HEK293 (cell line): ENCODE measurements at regions not wholly inside any gene's neighbourhood (a gene's known extent, or its start where the extent isn't known, plus 50 kb on each side); places are given as distances from the start of the nearest gene placed in this dataset.

Source experiments
- CTCF ChIA-PET: fragments of 350-600 bp; formaldehyde crosslinking; extraction: SDS; loops from one replicate; lab custom pipeline; 2021; ENCODE audit warnings: antibody characterized with exemption; lab: Yijun Ruan, JAX
- POLR2A ChIA-PET: fragments of 300-600 bp; formaldehyde crosslinking; extraction: SDS; loops from one replicate; lab custom pipeline; 2020; ENCODE audit warnings: antibody characterized with exemption, inconsistent platforms; lab: Yijun Ruan, JAX
- H3K27ac ChIP-seq: fragments of 200-500 bp; sonication (Bioruptor generic); 2 replicates; pipeline ENCODE4 v1.5.1; 2014; ENCODE audit warnings: low read depth, low read length, control low read depth, inconsistent platforms; ENCODE audit errors: extremely low read depth
- H3K36me3 ChIP-seq, 2 experiments: fragments of 200-500 bp in 1 of 2; sonication (Bioruptor generic) in 1 of 2; 1 replicate in 1 of 2; 2 replicates in 1 of 2; pipeline ENCODE4 v1.5.1; 2014 to 2017; ENCODE audit warnings: inconsistent platforms in 2 of 2, low read length in 2 of 2; ENCODE audit not compliant: control insufficient read depth in 2 of 2, insufficient read depth in 1 of 2
- H3K4me1 ChIP-seq: fragments of 200-500 bp; sonication (Bioruptor generic); 2 replicates; pipeline ENCODE4 v1.5.1; 2014; ENCODE audit warnings: mild to moderate bottlenecking, low read length, inconsistent platforms; ENCODE audit not compliant: control insufficient read depth, insufficient read depth
- H3K4me3 ChIP-seq: 2 replicates; pipeline ENCODE4 v1.5.1; 2011; ENCODE audit warnings: low read depth, mild to moderate bottlenecking, control low read depth, low read length, moderate library complexity
- H3K9me3 ChIP-seq: fragments of 200-500 bp; sonication (Bioruptor generic); 2 replicates; pipeline ENCODE4 v1.5.1; 2014; ENCODE audit warnings: low read depth, low read length, inconsistent platforms; ENCODE audit not compliant: control insufficient read depth, insufficient read depth
- EGR2 ChIP-seq: fragments of 450-650 bp; formaldehyde crosslinking; IDR thresholded peaks from 2 replicates; pipeline ENCODE4 v1.5.1; 2016; ENCODE audit warnings: low read depth, missing biosample characterization, missing genetic modification characterization
- GLIS1 ChIP-seq: fragments of 450-650 bp; formaldehyde crosslinking; IDR thresholded peaks from 2 replicates; pipeline ENCODE4 v1.5.1; 2016; ENCODE audit warnings: missing biosample characterization, missing genetic modification characterization
- HOXA7 ChIP-seq: sonication (generic); formaldehyde crosslinking; IDR thresholded peaks from 2 replicates; pipeline ENCODE4 v1.8.1; 2022; ENCODE audit warnings: missing genetic modification reagents, borderline replicate concordance
- PRDM6 ChIP-seq: fragments of 450-650 bp; formaldehyde crosslinking; IDR thresholded peaks from 2 replicates; pipeline ENCODE4 v1.5.1; 2017; ENCODE audit warnings: missing biosample characterization, missing genetic modification characterization
- SALL2 ChIP-seq: fragments of 450-650 bp; formaldehyde crosslinking; IDR thresholded peaks from 2 replicates; pipeline ENCODE4 v1.5.0; 2017; ENCODE audit warnings: missing biosample characterization, mild to moderate bottlenecking, missing genetic modification characterization, borderline replicate concordance
- SP3 ChIP-seq: fragments of 450-650 bp; formaldehyde crosslinking; IDR thresholded peaks from 2 replicates; pipeline ENCODE4 v1.5.1; 2016; ENCODE audit warnings: missing biosample characterization, missing genetic modification characterization
- YY1 ChIP-seq: fragments of 450-650 bp; formaldehyde crosslinking; IDR thresholded peaks from 2 replicates; pipeline ENCODE4 v1.5.1; 2018; ENCODE audit warnings: missing biosample characterization, missing genetic modification characterization
- ZBTB26 ChIP-seq: fragments of 450-650 bp; formaldehyde crosslinking; optimal IDR thresholded peaks from 2 replicates; pipeline ENCODE3; 2016; ENCODE audit warnings: missing biosample characterization, mild to moderate bottlenecking, missing genetic modification characterization
- ZBTB44 ChIP-seq: fragments of 450-650 bp; IDR thresholded peaks from 2 replicates; pipeline ENCODE4 v1.5.1; 2018; ENCODE audit warnings: missing biosample characterization, mild to moderate bottlenecking, missing genetic modification characterization
- ZBTB6 ChIP-seq: fragments of 450-650 bp; formaldehyde crosslinking; IDR thresholded peaks from 2 replicates; pipeline ENCODE4 v1.5.1; 2017; ENCODE audit warnings: missing biosample characterization, missing genetic modification characterization
- ZFHX2 ChIP-seq: fragments of 450-650 bp; formaldehyde crosslinking; conservative IDR thresholded peaks from 2 replicates; pipeline ENCODE4 v1.5.1; 2016; ENCODE audit warnings: missing biosample characterization, missing genetic modification characterization
- ZFP3 ChIP-seq: fragments of 450-650 bp; formaldehyde crosslinking; IDR thresholded peaks from 2 replicates; pipeline ENCODE4 v1.5.1; 2016; ENCODE audit warnings: low read depth, missing biosample characterization, missing genetic modification characterization
- ZNF140 ChIP-seq: fragments of 450-650 bp; formaldehyde crosslinking; IDR thresholded peaks from 2 replicates; pipeline ENCODE4 v1.5.1; 2016; ENCODE audit warnings: missing biosample characterization, missing genetic modification characterization
- ZNF169 ChIP-seq: fragments of 450-650 bp; formaldehyde crosslinking; IDR thresholded peaks from 2 replicates; pipeline ENCODE4 v1.5.1; 2016; ENCODE audit warnings: missing biosample characterization, missing genetic modification characterization
- ZNF19 ChIP-seq: fragments of 450-650 bp; formaldehyde crosslinking; IDR thresholded peaks from 2 replicates; pipeline ENCODE4; 2016; ENCODE audit warnings: missing biosample characterization, missing genetic modification characterization, low read depth
- ZNF202 ChIP-seq: fragments of 450-650 bp; formaldehyde crosslinking; IDR thresholded peaks from 2 replicates; pipeline ENCODE4 v1.5.1; 2016; ENCODE audit warnings: missing biosample characterization, missing genetic modification characterization, borderline replicate concordance
- ZNF211 ChIP-seq: fragments of 450-650 bp; formaldehyde crosslinking; IDR thresholded peaks from 2 replicates; pipeline ENCODE4 v1.5.1; 2016; ENCODE audit warnings: low read depth, missing biosample characterization, missing genetic modification characterization
- ZNF214 ChIP-seq: fragments of 450-650 bp; formaldehyde crosslinking; IDR thresholded peaks from 2 replicates; pipeline ENCODE4 v1.5.1; 2017; ENCODE audit warnings: missing biosample characterization, mild to moderate bottlenecking, missing genetic modification characterization, borderline replicate concordance
- ZNF324 ChIP-seq: fragments of 450-650 bp; formaldehyde crosslinking; IDR thresholded peaks from 2 replicates; pipeline ENCODE4 v1.5.1; 2016; ENCODE audit warnings: missing biosample characterization, missing genetic modification characterization
- ZNF335 ChIP-seq: fragments of 450-650 bp; formaldehyde crosslinking; conservative IDR thresholded peaks from 2 replicates; pipeline ENCODE4 v1.5.1; 2016; ENCODE audit warnings: missing biosample characterization, missing genetic modification characterization
- ZNF404 ChIP-seq: fragments of 450-650 bp; formaldehyde crosslinking; IDR thresholded peaks from 2 replicates; pipeline ENCODE4 v1.5.1; 2017; ENCODE audit warnings: missing biosample characterization, missing genetic modification characterization
- ZNF423 ChIP-seq: fragments of 450-650 bp; formaldehyde crosslinking; IDR thresholded peaks from 2 replicates; pipeline ENCODE4 v1.5.1; 2016; ENCODE audit warnings: missing biosample characterization, missing genetic modification characterization
- ZNF501 ChIP-seq: fragments of 450-650 bp; formaldehyde crosslinking; IDR thresholded peaks from 2 replicates; pipeline ENCODE4 v1.5.1; 2016; ENCODE audit warnings: missing biosample characterization, missing genetic modification characterization
- ZNF521 ChIP-seq: fragments of 450-650 bp; formaldehyde crosslinking; IDR thresholded peaks from 2 replicates; pipeline ENCODE4 v1.5.1; 2017; ENCODE audit warnings: missing biosample characterization, mild to moderate bottlenecking, missing genetic modification characterization
- ZNF571 ChIP-seq: fragments of 450-650 bp; formaldehyde crosslinking; IDR thresholded peaks from 2 replicates; pipeline ENCODE4 v1.5.0; 2017; ENCODE audit warnings: missing biosample characterization, missing genetic modification characterization
- ZNF596 ChIP-seq: fragments of 450-650 bp; IDR thresholded peaks from 2 replicates; pipeline ENCODE4 v1.5.0; 2018; ENCODE audit warnings: missing biosample characterization, mild to moderate bottlenecking, missing genetic modification characterization, moderate library complexity
- ZNF639 ChIP-seq: fragments of 450-650 bp; formaldehyde crosslinking; IDR thresholded peaks from 2 replicates; pipeline ENCODE4 v1.5.1; 2016; ENCODE audit warnings: missing biosample characterization, missing genetic modification characterization
- ZNF658 ChIP-seq: fragments of 450-650 bp; formaldehyde crosslinking; IDR thresholded peaks from 2 replicates; pipeline ENCODE4; 2016; ENCODE audit warnings: missing biosample characterization, missing genetic modification characterization
- ZNF707 ChIP-seq: fragments of 450-650 bp; formaldehyde crosslinking; IDR thresholded peaks from 2 replicates; pipeline ENCODE4 v1.5.1; 2016; ENCODE audit warnings: missing biosample characterization, missing genetic modification characterization
- ZNF830 ChIP-seq: fragments of 450-650 bp; IDR thresholded peaks from 2 replicates; pipeline ENCODE4 v1.5.0; 2018; ENCODE audit warnings: missing biosample characterization, missing genetic modification characterization, low read depth, mild to moderate bottlenecking, moderate library complexity
- ZNF837 ChIP-seq: fragments of 450-650 bp; formaldehyde crosslinking; IDR thresholded peaks from 2 replicates; pipeline ENCODE4 v1.5.1; 2016; ENCODE audit warnings: missing biosample characterization, missing genetic modification characterization
- ZSCAN30 ChIP-seq: fragments of 450-650 bp; IDR thresholded peaks from 2 replicates; pipeline ENCODE4 v1.5.1; 2018; ENCODE audit warnings: missing biosample characterization, mild to moderate bottlenecking, missing genetic modification characterization, moderate library complexity

- no peaks in the 10 kb centered on the region for H3K36me3 ChIP-seq
- no peak overlapping the region for H3K27ac ChIP-seq
- H3K4me1 ChIP-seq, result no peaks in the 10 kb centered on the region
- H3K9me3 ChIP-seq, result no peaks in the 10 kb centered on the region
- ChIA-PET CTCF (interaction anchor here (0.7 kb wide), 2 partner anchors 488 to 1934 kb away, joined by 5 to 6 read pairs; no protein-coding TSS in a partner anchor), POLR2A (no interaction called here)
- no peak overlapping the region for H3K4me3 ChIP-seq
- TF ChIP-seq ZNF214 (tag by site-specific recombination) (no peak), PRDM6 (tag by site-specific recombination) (no peak), ZNF169 (tag by site-specific recombination) (no peak), ZNF423 (tag by site-specific recombination) (no peak), ZNF830 (tag by site-specific recombination) (no peak), SALL2 (tag by site-specific recombination) (no peak), ZNF335 (tag by site-specific recombination) (no peak), ZNF596 (tag by site-specific recombination) (no peak), ZNF19 (tag by site-specific recombination) (no peak), ZFHX2 (tag by site-specific recombination) (no peak), YY1 (tag by site-specific recombination) (no peak), ZNF571 (tag by site-specific recombination) (no peak), ZNF324 (tag by site-specific recombination) (no peak), ZFP3 (tag by site-specific recombination) (no peak), ZNF658 (tag by site-specific recombination) (no peak), ZBTB44 (tag by site-specific recombination) (no peak), ZNF211 (tag by site-specific recombination) (no peak), SP3 (tag by site-specific recombination) (no peak), HOXA7 (no peak), ZNF404 (no peak)
Observed at GRCh38 chr11:11129118-11129517, 223.9 kb downstream of the CSNK2A3 start.

- Histone ChIP-seq H3K36me3 (no peaks in the 10 kb centered on the region), H3K4me1 (no peaks in the 10 kb centered on the region), H3K27ac (no peak overlapping the region), H3K9me3 (no peaks in the 10 kb centered on the region), H3K4me3 (no peak overlapping the region)
- ChIA-PET POLR2A (no interaction called here), CTCF (no interaction called here)
- TF ChIP-seq ZNF521 (tag by site-specific recombination), result no peak
- no peak for TF ChIP-seq EGR2
- TF ChIP-seq ZBTB6 (tag by site-specific recombination), result no peak
- no peak for TF ChIP-seq ZSCAN30 (tag by site-specific recombination)
- no peak for TF ChIP-seq ZNF501
- TF ChIP-seq ZNF707 (tag by site-specific recombination), result no peak
- TF ChIP-seq ZNF324 (tag by site-specific recombination), result no peak
- no peak for TF ChIP-seq ZBTB26
- TF ChIP-seq ZNF837 (tag by site-specific recombination), result no peak
- TF ChIP-seq ZNF639 (tag by site-specific recombination), result no peak
- no peak for TF ChIP-seq ZNF202
- no peak for TF ChIP-seq ZNF140 (tag by site-specific recombination)
- no peak for TF ChIP-seq GLIS1 (tag by site-specific recombination)
Observed at GRCh38 chr11:11125618-11126017, 227.4 kb downstream of the CSNK2A3 start.
